Activated CD8-positive, alpha-beta memory T cell treated with anti-CD3 and anti-CD28 coated beads for 36 hours (primary cell): ENCODE measurements at regions not wholly inside any gene's neighbourhood (a gene's known extent, or its start where the extent isn't known, plus 50 kb on each side); places are given as distances from the start of the nearest gene placed in this dataset.
"Not testable (repeated sequence)": the region's sequence is repeated elsewhere in the genome, so short reads cannot be mapped to it uniquely, and the experiment has no call there.

Experiments
- CTCF ChIA-PET: fragments of 350-600 bp; sonication (Branson Sonifier 250); formaldehyde crosslinking; loops from one replicate; lab custom pipeline; 2021; ENCODE audit warnings: antibody characterized with exemption; lab: Charles Lee
- POLR2A ChIA-PET: fragments of 350-600 bp; sonication (Branson Sonifier 250); formaldehyde crosslinking; loops from one replicate; lab custom pipeline; 2021; ENCODE audit warnings: antibody characterized with exemption; lab: Charles Lee

GRCh38 chr6:74570044-74570443 is 635.8 kb downstream of the COL12A1 start:
- POLR2A ChIA-PET, result no interaction called here
- CTCF ChIA-PET, result no interaction called here

GRCh38 chr6:74568861-74569260 is 637.0 kb downstream of the COL12A1 start:
- CTCF ChIA-PET, result no interaction called here
- POLR2A ChIA-PET, result no interaction called here

- CTCF ChIA-PET, POLR2A ChIA-PET: not testable (repeated sequence)
These were observed 637.9 kb downstream of the COL12A1 start for GRCh38 chr6:74567923-74568290.

- POLR2A ChIA-PET, result no interaction called here
- CTCF ChIA-PET, result no interaction called here
These were observed 638.5 kb downstream of the COL12A1 start for GRCh38 chr6:74567281-74567922.

GRCh38 chr6:74557236-74557635 is 648.6 kb downstream of the COL12A1 start:
- POLR2A ChIA-PET, result no interaction called here
- CTCF ChIA-PET, result no interaction called here

GRCh38 chr6:74554041-74554440 is 651.8 kb downstream of the COL12A1 start:
- ChIA-PET POLR2A (no interaction called here), CTCF (no interaction called here)

GRCh38 chr6:74551896-74552295 is 654.0 kb downstream of the COL12A1 start:
- ChIA-PET CTCF (no interaction called here), POLR2A (no interaction called here)

- CTCF ChIA-PET, result no interaction called here
These were observed 655.0 kb downstream of the COL12A1 start for GRCh38 chr6:74550821-74551220.

GRCh38 chr6:74549746-74550145 is 656.1 kb downstream of the COL12A1 start:
- CTCF ChIA-PET, result no interaction called here
- POLR2A ChIA-PET, result no interaction called here

More at GRCh38 chr6:74550821-74551220, 655.0 kb downstream of the COL12A1 start:
- POLR2A ChIA-PET, result no interaction called here

GRCh38 chr6:74534465-74535211 is 671.2 kb downstream of the COL12A1 start:
- CTCF ChIA-PET, result no interaction called here
- POLR2A ChIA-PET, result no interaction called here

GRCh38 chr6:74519163-74519562 is 686.7 kb downstream of the COL12A1 start:
- CTCF ChIA-PET, result no interaction called here
- POLR2A ChIA-PET, result interaction anchor here (0.6 kb wide), 1 partner anchor 351 kb away, joined by 3 read pairs; no protein-coding TSS in a partner anchor

GRCh38 chr6:74518035-74518434 is 687.8 kb downstream of the COL12A1 start:
- CTCF ChIA-PET, result no interaction called here
- POLR2A ChIA-PET, result no interaction called here

- POLR2A ChIA-PET, result no interaction called here
- CTCF ChIA-PET, result no interaction called here
These were observed 695.0 kb downstream of the COL12A1 start for GRCh38 chr6:74510878-74511277.

- ChIA-PET POLR2A (no interaction called here), CTCF (no interaction called here)
These were observed 698.2 kb downstream of the COL12A1 start for GRCh38 chr6:74507649-74508048.

- ChIA-PET CTCF (no interaction called here), POLR2A (no interaction called here)
These were observed 700.5 kb downstream of the COL12A1 start for GRCh38 chr6:74505391-74505790.

GRCh38 chr6:74504941-74505340 is 700.9 kb downstream of the COL12A1 start:
- ChIA-PET CTCF (no interaction called here), POLR2A (no interaction called here)

GRCh38 chr6:74492587-74492986 is 713.3 kb downstream of the COL12A1 start:
- CTCF ChIA-PET, result no interaction called here
- POLR2A ChIA-PET, result no interaction called here

- ChIA-PET POLR2A (no interaction called here), CTCF (no interaction called here)
These were observed 713.9 kb downstream of the COL12A1 start for GRCh38 chr6:74491844-74492374.

- CTCF ChIA-PET, POLR2A ChIA-PET: not testable (repeated sequence)
These were observed 717.1 kb downstream of the COL12A1 start for GRCh38 chr6:74488726-74489125.

GRCh38 chr6:74482180-74482579 is 723.7 kb downstream of the COL12A1 start:
- ChIA-PET CTCF (no interaction called here), POLR2A (no interaction called here)

GRCh38 chr6:74480561-74480960 is 725.3 kb downstream of the COL12A1 start:
- POLR2A ChIA-PET, result no interaction called here
- CTCF ChIA-PET, result no interaction called here
